Mucosa of descending colon (tissue), 3 donors: ENCODE measurements at regions not wholly inside any gene's neighbourhood (a gene's known extent, or its start where the extent isn't known, plus 50 kb on each side); places are given as distances from the start of the nearest gene placed in this dataset.

ENCODE experiments used
- ATAC-seq: fragments of 200-7000 bp; cut with Tn5 transposase; one replicate; pipeline ENCODE4 v1.9.1; 2020; ENCODE audit warnings: mild to moderate bottlenecking, moderate library complexity
- DNase-seq, 3 donors: peaks; one replicate each; pipeline ENCODE4 v3.0.0-alpha.2; 2020
- H3K36me3 ChIP-seq: fragments of 200-600 bp; one replicate; pipeline ENCODE4 v1.8.0; 2021; ENCODE audit warnings: low read depth, mild to moderate bottlenecking
- H3K4me1 ChIP-seq: fragments of 200-600 bp; one replicate; pipeline ENCODE4 v1.8.0; 2021; ENCODE audit warnings: low read depth, mild to moderate bottlenecking
- H3K4me3 ChIP-seq: fragments of 200-600 bp; one replicate; pipeline ENCODE4 v1.8.0; 2021; ENCODE audit warnings: mild to moderate bottlenecking
- H3K9me3 ChIP-seq: fragments of 200-600 bp; one replicate; pipeline ENCODE4 v1.8.0; 2021; ENCODE audit warnings: mild to moderate bottlenecking
- CTCF ChIP-seq: fragments of 200-600 bp; IDR thresholded peaks from one replicate; pipeline ENCODE4 v1.8.0; 2022; ENCODE audit warnings: antibody characterized with exemption, mild to moderate bottlenecking
- intact Hi-C, 2 donors: fragments of 100-400 bp; cut with DNase I in 1 of 2; cut with micrococcal nuclease in 1 of 2; formaldehyde crosslinking; loops; one replicate each; pipeline versions ENCODE4 v1.11.0 to v1.11.1; 2022; cut with DNase I, micrococcal nuclease
- donor health status: DM: no; HTN: no; CAD: no; lungs with moderate emphysema.
- donor health status: DM: no; HTN: no; CAD: no.
- donor health status: DM: no; HTN: yes; CAD: no.

GRCh38 chr1:2969845-2970291 lies 51.4 kb upstream of the ACTRT2 start:
- H3K36me3 ChIP-seq = no peaks in the 10 kb centered on the region
- ATAC-seq (no peak), DNase-seq (peak in 1 of 3 donors; percentile 34)
- H3K4me3 ChIP-seq = no peak overlapping the region
- no peak for TF ChIP-seq CTCF
- intact Hi-C loops = no loop called here
- H3K9me3 ChIP-seq = no peaks in the 10 kb centered on the region
- H3K4me1 ChIP-seq = no peaks in the 10 kb centered on the region

DNA sequence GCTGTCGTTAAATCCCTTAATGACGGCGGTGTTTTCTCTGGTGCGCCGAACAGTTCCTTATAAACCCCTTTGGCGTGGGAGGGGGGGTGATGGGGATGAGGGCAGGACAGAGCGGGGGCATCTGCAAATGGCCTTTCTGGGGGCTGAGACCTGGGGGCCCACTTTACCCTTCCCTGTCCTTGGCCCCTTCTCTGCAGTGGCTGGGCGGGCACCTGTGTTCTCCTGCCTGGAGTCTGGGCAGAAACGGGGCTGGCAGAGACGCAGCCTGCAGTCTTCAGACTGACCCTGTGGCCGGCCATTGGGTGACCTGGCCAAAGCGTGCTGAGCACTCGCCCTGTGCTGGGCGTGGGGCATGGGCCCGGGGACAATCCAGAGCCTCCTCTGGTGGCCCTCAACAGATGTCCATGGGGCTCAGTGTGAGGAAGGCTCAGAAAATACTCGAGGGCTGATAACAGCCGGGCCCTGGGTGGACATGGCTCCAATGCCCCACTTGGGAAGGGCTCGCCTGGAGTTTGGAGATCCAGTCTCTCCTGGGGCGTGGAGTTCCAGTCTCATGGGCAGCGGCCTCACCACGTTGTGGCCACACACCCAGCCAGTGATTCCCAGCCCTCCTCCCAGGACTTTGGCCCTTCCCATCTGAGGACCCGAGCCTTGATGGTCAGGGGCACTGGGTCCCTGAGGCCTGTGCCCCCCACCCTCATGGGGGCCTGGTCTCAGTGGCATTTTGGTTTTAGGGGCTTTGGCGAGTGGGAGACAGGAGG lies 50.8 kb upstream of the ACTRT2 start:
- intact Hi-C loops = no loop called here
- peak in 1 of 3 donors; percentile 41 for DNase-seq

GRCh38 chr1:2971101-2971501 lies 50.2 kb upstream of the ACTRT2 start:
- intact Hi-C loops = no loop called here
- DNase-seq = no peak
- Histone ChIP-seq H3K4me1 (no peaks in the 10 kb centered on the region), H3K4me3 (no peak overlapping the region), H3K9me3 (no peaks in the 10 kb centered on the region), H3K36me3 (no peaks in the 10 kb centered on the region)
- TF ChIP-seq CTCF = no peak
- no peak for ATAC-seq

More for the DNA sequence above, 50.8 kb upstream of the ACTRT2 start:
- ATAC-seq = no peak
- H3K36me3 ChIP-seq = no peaks in the 10 kb centered on the region
- no peaks in the 10 kb centered on the region for H3K9me3 ChIP-seq
- TF ChIP-seq CTCF = no peak
- H3K4me3 ChIP-seq = no peak overlapping the region
- no peaks in the 10 kb centered on the region for H3K4me1 ChIP-seq
